Endometrial microvascular endothelial cells (primary cell): ENCODE measurements at regions not wholly inside any gene's neighbourhood (a gene's known extent, or its start where the extent isn't known, plus 50 kb on each side); places are given as distances from the start of the nearest gene placed in this dataset.

ENCODE experiments used
- in situ Hi-C: cut with HindIII; loops from 2 replicates; pipeline ENCODE4 v1.10.0; 2017; ENCODE audit warnings: low sequenced_read_pairs, low pct_unique_long_range_greater_than_20kb; ENCODE audit errors: inconsistent ontology term

DNA sequence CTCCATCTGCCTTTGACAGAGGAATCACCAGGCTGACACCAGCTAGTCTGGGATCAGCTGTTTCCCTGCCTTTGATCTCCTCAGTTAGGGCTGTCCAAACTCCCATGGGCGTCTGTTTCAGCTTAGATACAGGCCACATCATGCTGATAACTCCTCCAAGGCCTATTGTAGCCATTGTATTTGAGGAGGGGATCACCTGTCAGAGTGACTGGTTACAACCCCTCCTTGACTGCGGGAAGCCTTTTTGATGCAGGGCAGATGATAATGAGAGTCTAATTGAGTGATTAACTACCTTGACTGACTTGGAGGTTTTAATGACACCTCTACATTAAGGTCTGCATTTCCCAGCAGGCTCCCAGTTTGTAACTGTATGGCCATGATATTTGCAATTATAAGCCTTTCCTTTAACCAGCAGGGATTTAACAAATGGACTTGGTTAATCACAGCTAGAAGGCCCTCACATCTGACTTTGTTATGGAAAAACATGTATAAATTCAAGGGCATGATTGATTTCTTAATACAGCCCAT, 863.5 kb downstream of the KCNJ2 start:
- in situ Hi-C loops: no loop called here

DNA sequence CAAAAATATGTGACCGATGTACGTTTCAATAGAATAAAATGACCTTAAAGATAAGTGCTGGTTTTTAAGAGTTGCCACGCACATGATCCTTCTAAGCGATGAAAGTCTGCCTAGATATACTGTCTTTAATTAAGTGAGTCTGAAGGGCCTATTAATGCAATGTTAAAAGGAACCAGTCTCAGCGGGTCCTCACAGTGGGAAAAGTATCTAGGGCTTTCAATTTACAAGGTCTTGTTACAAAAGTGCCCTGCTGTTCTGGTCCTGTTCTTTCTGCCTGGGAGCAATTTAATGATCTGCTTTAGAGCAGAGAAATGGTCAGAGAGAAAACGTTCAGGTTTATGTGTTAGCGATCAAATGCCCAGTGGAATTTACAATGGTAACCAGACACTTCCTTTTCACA, 864.0 kb downstream of the KCNJ2 start:
- in situ Hi-C loops: no loop called here

- in situ Hi-C loops: no loop called here
These were observed 865.9 kb downstream of the KCNJ2 start for GRCh38 chr17:71035226-71035625.

GRCh38 chr17:71037386-71037785, 868.1 kb downstream of the KCNJ2 start:
- in situ Hi-C loops: no loop called here

- in situ Hi-C loops: no loop called here
These were observed 870.1 kb downstream of the KCNJ2 start for GRCh38 chr17:71039391-71039790.

GRCh38 chr17:71052971-71053370, 883.6 kb downstream of the KCNJ2 start:
- in situ Hi-C loops: no loop called here

DNA sequence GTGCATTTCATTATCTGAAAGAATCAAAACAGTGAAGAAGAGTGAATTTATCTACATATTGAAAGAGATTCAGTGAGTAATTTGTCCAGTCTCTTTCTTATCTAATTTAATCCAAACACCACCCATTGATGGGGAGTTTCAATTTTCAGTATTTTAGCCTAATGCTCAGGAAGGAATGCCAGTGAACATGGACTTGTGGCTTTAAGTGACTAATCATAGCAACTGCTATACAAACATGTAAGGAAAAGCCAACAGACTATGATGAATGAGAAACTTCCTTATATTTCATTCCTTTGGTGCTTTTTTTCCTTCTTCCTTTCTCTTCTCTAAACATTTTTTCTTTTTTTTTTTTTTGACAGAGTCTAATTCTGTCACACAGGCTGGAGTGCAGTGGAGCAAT, 885.8 kb downstream of the KCNJ2 start:
- in situ Hi-C loops: no loop called here

- in situ Hi-C loops: no loop called here
These were observed 888.1 kb downstream of the KCNJ2 start for GRCh38 chr17:71057448-71057847.

DNA sequence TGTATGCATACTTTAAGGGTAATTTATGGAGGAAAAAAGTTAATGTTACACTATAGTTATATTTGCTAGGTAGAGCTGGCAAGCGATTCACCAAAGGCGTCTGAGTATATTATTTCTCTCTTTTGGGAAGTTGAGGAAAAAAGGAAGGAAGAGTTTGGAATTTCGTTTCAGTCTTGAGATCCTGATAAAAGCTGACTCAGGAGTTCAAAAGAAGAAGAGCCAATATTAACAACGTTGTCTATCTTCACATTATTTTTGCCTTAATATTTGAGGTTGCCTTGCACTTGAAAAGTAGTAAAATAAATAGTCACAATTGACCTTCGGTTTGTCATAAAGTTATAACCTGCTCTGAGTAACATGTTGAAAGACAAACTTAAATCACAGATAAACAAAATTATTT, 888.6 kb downstream of the KCNJ2 start:
- in situ Hi-C loops: no loop called here

DNA sequence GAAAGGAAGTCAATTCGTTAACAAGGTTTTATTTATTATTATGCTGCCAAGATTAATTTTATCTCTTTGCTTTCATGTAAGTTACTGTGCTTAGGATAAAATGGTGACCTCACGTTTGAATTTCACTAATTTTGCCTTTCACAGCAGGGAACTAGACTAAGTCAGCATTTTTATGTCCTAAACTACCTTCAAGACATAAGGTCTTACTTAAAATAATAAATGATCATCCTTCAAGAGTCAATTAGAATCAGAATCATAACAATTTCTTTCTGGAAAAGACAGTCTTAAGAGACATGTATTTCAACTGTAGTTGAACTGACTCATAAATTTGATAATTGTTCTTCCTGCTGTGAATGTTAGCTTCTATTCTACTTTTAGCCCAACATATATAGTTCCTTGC, 893.8 kb downstream of the KCNJ2 start:
- in situ Hi-C loops: no loop called here

GRCh38 chr17:71063559-71063958, 894.2 kb downstream of the KCNJ2 start:
- in situ Hi-C loops: no loop called here

- in situ Hi-C loops: no loop called here
These were observed 898.5 kb downstream of the KCNJ2 start for GRCh38 chr17:71067669-71068407.

DNA sequence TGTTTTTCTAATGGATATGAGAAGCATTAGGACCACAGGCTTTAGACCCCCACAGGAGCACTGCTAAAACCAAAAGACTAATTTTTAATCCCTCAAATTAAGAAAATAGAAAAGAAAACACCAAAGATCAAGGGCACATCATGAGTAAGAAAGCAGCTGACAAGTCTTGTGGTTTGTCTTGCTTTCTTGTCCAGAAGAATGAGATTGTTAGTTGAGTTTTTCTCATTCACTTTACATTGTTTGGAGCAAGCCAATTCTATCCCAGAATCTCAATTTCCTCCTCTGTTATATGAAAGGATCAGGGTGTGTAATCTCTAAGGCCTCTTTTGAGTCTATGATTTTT, 899.0 kb downstream of the KCNJ2 start:
- in situ Hi-C loops: no loop called here

- in situ Hi-C loops: no loop called here
These were observed 901.7 kb downstream of the KCNJ2 start for GRCh38 chr17:71071041-71071440.

DNA sequence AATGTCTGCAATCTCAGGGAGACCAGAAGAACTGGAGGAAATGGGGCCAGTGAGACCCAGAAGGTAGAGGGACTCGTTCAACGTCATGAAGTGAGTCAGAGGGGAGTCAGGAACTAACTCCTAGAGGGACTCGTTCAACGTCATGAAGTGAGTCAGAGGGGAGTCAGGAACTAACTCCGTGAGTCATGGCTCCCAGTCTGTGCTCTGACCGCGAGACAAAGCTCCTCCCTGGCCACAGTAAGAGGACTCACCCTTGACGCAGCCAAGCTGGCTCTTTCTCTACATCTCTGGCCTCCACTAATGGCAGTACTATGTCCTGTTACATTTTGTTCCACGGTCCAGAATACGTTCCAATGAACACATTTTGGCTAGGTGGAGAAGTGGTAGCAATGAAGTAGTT, 902.5 kb downstream of the KCNJ2 start:
- in situ Hi-C loops: no loop called here

DNA sequence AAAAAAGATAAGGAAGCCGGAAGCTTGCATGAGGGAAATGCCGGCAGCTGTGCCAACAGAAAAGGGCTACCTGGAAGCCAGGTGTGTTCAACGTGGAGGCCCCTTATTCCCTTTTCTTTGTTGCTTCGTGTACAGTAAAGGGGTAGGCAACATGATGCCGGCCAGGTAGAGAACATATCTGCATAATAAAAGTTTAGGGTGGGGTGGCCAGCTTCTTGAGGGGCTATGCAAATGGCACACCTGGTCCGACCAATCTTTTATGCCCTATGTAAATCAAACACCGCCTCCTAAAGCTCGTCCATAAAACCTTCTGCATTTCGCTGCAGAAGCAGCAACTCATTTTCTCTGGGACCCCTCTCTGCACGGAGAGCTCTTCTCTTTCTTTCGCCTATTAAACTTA, 911.6 kb downstream of the KCNJ2 start:
- in situ Hi-C loops: no loop called here

- in situ Hi-C loops: no loop called here
These were observed 912.3 kb downstream of the KCNJ2 start for GRCh38 chr17:71081666-71082065.

DNA sequence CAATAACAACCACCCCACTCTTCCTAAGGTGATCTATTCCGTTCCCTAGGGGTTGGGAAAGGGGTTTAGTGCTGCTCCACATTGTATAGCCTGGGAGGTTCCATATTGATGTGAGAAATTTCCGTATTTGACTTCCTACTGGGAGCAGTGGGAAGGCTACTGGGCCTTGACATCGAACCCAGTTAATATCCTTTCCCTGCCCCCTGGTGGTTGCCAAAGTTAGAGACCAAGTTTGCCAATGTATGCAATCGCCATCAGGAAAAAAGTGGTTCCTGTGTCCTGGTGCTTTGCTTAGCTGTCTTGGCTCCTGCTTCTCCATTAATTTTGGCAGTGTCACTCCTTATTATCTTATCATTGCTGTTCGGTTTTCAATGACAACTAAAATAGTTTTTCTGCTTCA, 914.9 kb downstream of the KCNJ2 start:
- in situ Hi-C loops: no loop called here

- in situ Hi-C loops: no loop called here
These were observed 915.5 kb downstream of the KCNJ2 start for GRCh38 chr17:71084838-71085237.

DNA sequence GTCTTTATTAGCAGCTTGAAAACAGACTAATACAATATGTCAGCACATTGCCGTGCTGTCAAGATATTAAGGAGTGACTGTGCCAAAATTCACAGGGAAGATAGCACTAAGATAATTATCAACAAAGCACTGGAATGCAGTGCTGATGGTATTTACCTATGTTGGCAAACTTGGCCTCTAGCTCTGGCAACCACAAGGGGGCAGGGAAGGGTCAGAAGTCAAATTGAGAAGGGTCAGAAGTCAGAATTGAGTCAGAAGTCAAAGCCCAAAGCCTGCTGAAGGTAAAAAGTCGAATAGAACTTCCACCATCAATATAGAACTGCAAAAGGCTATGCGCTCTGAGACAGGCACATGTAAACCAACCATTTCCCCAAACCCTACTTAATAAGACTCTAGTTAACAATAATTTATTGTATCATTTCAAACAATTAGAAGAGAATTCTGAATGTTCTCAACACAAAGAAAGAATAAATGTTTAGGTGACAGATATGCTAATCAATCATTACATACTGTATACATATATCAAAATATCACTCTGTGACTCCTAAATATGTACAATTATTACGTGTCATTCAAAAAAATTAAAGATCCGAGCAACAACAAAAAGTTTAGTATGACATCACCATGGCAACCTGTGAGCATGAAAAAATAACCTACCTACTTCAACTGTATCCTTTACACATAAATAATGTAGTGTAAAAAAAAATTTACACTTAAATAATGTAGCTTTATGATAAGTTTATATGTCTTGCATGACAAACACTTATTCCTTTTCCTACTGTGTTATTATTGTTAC, 916.1 kb downstream of the KCNJ2 start:
- in situ Hi-C loops: no loop called here
